Rectal smooth muscle tissue (tissue), 1 donor: ENCODE measurements at regions not wholly inside any gene's neighbourhood (a gene's known extent, or its start where the extent isn't known, plus 50 kb on each side); places are given as distances from the start of the nearest gene placed in this dataset.
A peak's percentile ranks its signal among the peaks of the same experiment; 100 is the strongest.

Experiments used
- H3K27ac ChIP-seq: one replicate; pipeline ENCODE4 v1.7.0; 2013; ENCODE audit warnings: low read depth, low read length, inconsistent platforms
- H3K27me3 ChIP-seq: one replicate; pipeline ENCODE4 v1.7.0; 2013; ENCODE audit warnings: low read length; ENCODE audit not compliant: control insufficient read depth, insufficient read depth
- H3K36me3 ChIP-seq: one replicate; pipeline ENCODE4 v1.7.0; 2013; ENCODE audit warnings: low read length; ENCODE audit not compliant: control insufficient read depth, insufficient read depth
- H3K4me1 ChIP-seq: one replicate; pipeline ENCODE4 v1.7.0; 2013; ENCODE audit warnings: low read length; ENCODE audit not compliant: control insufficient read depth, insufficient read depth
- H3K4me3 ChIP-seq: one replicate; pipeline ENCODE4 v1.7.0; 2013; ENCODE audit warnings: low read length
- H3K9ac ChIP-seq: one replicate; pipeline ENCODE4 v1.7.0; 2013; ENCODE audit warnings: low read length

- H3K4me1 ChIP-seq: no peaks in the 10 kb centered on the region
These were observed 247.8 kb downstream of the BCL2 start for GRCh38 chr18:63071701-63072141.

GRCh38 chr18:63070767-63071502, 248.6 kb downstream of the BCL2 start:
- no peaks in the 10 kb centered on the region for H3K4me1 ChIP-seq
- no peaks in the 10 kb centered on the region for H3K27me3 ChIP-seq
- H3K27ac ChIP-seq: no peak overlapping the region
- no peak overlapping the region for H3K9ac ChIP-seq
- no peaks in the 10 kb centered on the region for H3K36me3 ChIP-seq
- no peak overlapping the region for H3K4me3 ChIP-seq

More at GRCh38 chr18:63071701-63072141, 247.8 kb downstream of the BCL2 start:
- Histone ChIP-seq H3K27me3 (no peaks in the 10 kb centered on the region), H3K27ac (no peak overlapping the region), H3K36me3 (no peaks in the 10 kb centered on the region), H3K4me3 (no peak overlapping the region), H3K9ac (no peak overlapping the region)

- Histone ChIP-seq H3K27me3 (no peaks in the 10 kb centered on the region), H3K36me3 (no peaks in the 10 kb centered on the region), H3K27ac (no peak overlapping the region)
These were observed 250.1 kb downstream of the BCL2 start for GRCh38 chr18:63069496-63069895.

GRCh38 chr18:63067939-63068338, 251.6 kb downstream of the BCL2 start:
- Histone ChIP-seq H3K27me3 (no peaks in the 10 kb centered on the region), H3K4me3 (no peak overlapping the region), H3K9ac (no peak overlapping the region), H3K36me3 (no peaks in the 10 kb centered on the region), H3K4me1 (no peaks in the 10 kb centered on the region), H3K27ac (no peak overlapping the region)

More at GRCh38 chr18:63069496-63069895, 250.1 kb downstream of the BCL2 start:
- H3K4me1 ChIP-seq: no peaks in the 10 kb centered on the region
- H3K9ac ChIP-seq: no peak overlapping the region
- no peak overlapping the region for H3K4me3 ChIP-seq

- Histone ChIP-seq H3K9ac (no peak overlapping the region), H3K27me3 (no peaks in the 10 kb centered on the region), H3K4me3 (no peak overlapping the region), H3K4me1 (no peaks in the 10 kb centered on the region), H3K27ac (no peak overlapping the region), H3K36me3 (no peaks in the 10 kb centered on the region)
These were observed 254.4 kb downstream of the BCL2 start for GRCh38 chr18:63065172-63065571.

GRCh38 chr18:63063171-63063570, 256.4 kb downstream of the BCL2 start:
- H3K36me3 ChIP-seq: no peaks in the 10 kb centered on the region
- H3K4me1 ChIP-seq: peaks cover 4% of the 10 kb centered on the region
- no peaks in the 10 kb centered on the region for H3K27me3 ChIP-seq
- no peak overlapping the region for H3K9ac ChIP-seq
- H3K27ac ChIP-seq: no peak overlapping the region
- H3K4me3 ChIP-seq: no peak overlapping the region

GRCh38 chr18:63062246-63062645, 257.3 kb downstream of the BCL2 start:
- Histone ChIP-seq H3K4me3 (no peak overlapping the region), H3K27me3 (no peaks in the 10 kb centered on the region), H3K4me1 (peaks cover 4% of the 10 kb centered on the region), H3K9ac (peak overlapping the region; percentile 4), H3K27ac (no peak overlapping the region), H3K36me3 (no peaks in the 10 kb centered on the region)

- H3K36me3 ChIP-seq: no peaks in the 10 kb centered on the region
- no peak overlapping the region for H3K9ac ChIP-seq
- H3K4me3 ChIP-seq: no peak overlapping the region
- no peaks in the 10 kb centered on the region for H3K27me3 ChIP-seq
- no peak overlapping the region for H3K27ac ChIP-seq
- peaks cover 4% of the 10 kb centered on the region for H3K4me1 ChIP-seq
These were observed 258.3 kb downstream of the BCL2 start for GRCh38 chr18:63061303-63061702.

- H3K27me3 ChIP-seq: no peaks in the 10 kb centered on the region
- H3K4me3 ChIP-seq: no peak overlapping the region
These were observed 261.0 kb downstream of the BCL2 start for GRCh38 chr18:63058521-63058920.

GRCh38 chr18:63057707-63058106, 261.9 kb downstream of the BCL2 start:
- Histone ChIP-seq H3K27ac (no peak overlapping the region), H3K4me3 (no peak overlapping the region), H3K4me1 (peaks cover 8% of the 10 kb centered on the region), H3K27me3 (no peaks in the 10 kb centered on the region), H3K9ac (no peak overlapping the region), H3K36me3 (no peaks in the 10 kb centered on the region)

More at GRCh38 chr18:63058521-63058920, 261.0 kb downstream of the BCL2 start:
- H3K9ac ChIP-seq: no peak overlapping the region
- H3K4me1 ChIP-seq: peaks cover 8% of the 10 kb centered on the region
- H3K27ac ChIP-seq: no peak overlapping the region
- no peaks in the 10 kb centered on the region for H3K36me3 ChIP-seq

GRCh38 chr18:63054901-63055584, 264.5 kb downstream of the BCL2 start:
- H3K4me1 ChIP-seq: peaks cover 8% of the 10 kb centered on the region
- H3K9ac ChIP-seq: no peak overlapping the region
- H3K36me3 ChIP-seq: no peaks in the 10 kb centered on the region
- H3K4me3 ChIP-seq: no peak overlapping the region
- H3K27ac ChIP-seq: no peak overlapping the region
- no peaks in the 10 kb centered on the region for H3K27me3 ChIP-seq

GRCh38 chr18:63051928-63052327, 267.6 kb downstream of the BCL2 start:
- H3K27me3 ChIP-seq: no peaks in the 10 kb centered on the region
- H3K4me3 ChIP-seq: no peak overlapping the region
- no peak overlapping the region for H3K27ac ChIP-seq
- peaks cover 3% of the 10 kb centered on the region for H3K4me1 ChIP-seq
- no peak overlapping the region for H3K9ac ChIP-seq
- no peaks in the 10 kb centered on the region for H3K36me3 ChIP-seq
